ENCODE measurements at regions not wholly inside any gene's neighbourhood (a gene's known extent, or its start where the extent isn't known, plus 50 kb on each side); places are given as distances from the start of the nearest gene placed in this dataset.
"Not testable (repeated sequence)": the region's sequence is repeated elsewhere in the genome, so short reads cannot be mapped to it uniquely, and the experiment has no call there.

DNA sequence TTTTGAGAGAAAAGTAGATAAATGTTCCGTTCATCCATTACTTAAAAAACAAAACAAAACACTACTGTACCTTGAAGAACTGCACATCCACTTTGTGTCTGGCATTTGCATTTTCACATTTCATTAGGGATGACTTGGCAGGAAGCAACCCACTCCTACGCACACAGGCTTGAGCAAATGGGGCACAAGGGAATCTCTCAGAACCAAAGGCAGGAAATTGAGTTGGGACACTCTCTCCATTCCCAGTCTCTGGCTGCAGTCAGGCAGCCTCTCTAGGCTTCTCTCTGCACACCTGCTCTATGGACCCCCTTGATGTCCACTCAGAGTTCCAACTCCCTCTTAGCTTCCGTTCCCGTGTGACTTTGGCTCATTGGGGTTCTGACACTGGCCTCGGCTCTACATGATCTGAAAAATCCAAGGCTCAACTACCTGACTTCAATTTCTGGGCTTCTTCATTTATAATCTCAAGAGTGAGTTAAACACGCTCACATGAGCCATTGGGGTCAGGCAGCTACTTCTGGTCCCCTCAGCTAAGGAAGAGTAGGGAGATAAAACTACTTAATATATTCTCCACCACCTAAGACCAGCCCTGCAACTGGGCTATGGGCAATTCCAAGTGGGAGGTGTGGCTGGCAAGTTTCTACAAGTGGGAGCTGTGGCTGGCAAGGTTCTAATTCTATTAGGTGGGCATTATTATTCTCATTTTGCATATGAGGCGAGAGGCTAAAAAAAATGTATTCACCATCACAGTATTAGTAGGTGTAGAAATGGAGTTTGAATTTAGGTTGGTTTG lies 251.9 kb downstream of the SOD2 start:
- peak; percentile 41 for DNase-seq (ENCODE audit: low read depth)

GRCh38 chr6:159440349-159440748 lies 252.7 kb downstream of the SOD2 start:
- DNase-seq (ENCODE audit: low read depth), result no peak

DNA sequence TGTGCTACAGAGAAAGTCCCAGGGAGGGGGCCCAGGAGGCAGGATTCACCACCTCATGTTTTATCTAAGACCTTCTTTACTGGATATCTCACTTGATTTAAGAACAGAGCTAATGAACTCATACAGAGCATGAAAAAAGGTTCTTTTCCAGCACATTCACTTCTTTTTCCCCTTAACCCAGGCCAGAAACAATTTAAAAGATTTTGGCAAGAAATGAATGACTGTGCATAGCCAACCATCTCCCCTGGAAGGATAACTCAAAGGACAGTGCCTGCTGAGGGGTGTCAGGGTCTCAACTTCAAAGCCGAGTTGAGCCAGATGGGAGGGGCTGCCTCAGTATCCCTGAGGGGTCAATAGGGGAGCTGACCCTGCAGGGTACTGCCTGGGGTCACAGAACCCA lies 253.4 kb downstream of the SOD2 start:
- DNase-seq (ENCODE audit: low read depth), result no peak

GRCh38 chr6:159438106-159438505 lies 254.9 kb downstream of the SOD2 start:
- DNase-seq (ENCODE audit: low read depth), result no peak

GRCh38 chr6:159436581-159436980 lies 256.5 kb downstream of the SOD2 start:
- no peak for DNase-seq (ENCODE audit: low read depth)

- DNase-seq (ENCODE audit: low read depth), result no peak
Observed at GRCh38 chr6:159435701-159436100, 257.3 kb downstream of the SOD2 start.

DNA sequence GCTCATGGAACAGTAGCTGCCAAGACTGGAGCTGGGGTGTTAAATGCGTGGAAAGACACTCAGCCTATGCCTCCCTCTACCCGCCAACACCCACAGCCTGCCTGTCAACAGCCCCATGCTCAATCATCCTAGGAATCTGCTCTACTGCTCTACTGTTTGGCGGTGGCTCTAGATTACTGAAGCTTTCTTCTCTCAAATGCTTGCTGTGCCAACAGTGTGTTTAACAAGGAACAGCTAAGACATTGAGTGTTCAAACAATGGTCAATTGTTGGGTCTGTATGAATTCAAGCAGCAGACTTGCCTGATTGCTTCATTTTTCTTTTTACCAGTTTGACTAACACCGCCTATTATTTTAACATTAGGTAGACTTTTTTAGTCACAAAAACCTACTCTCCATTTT lies 258.6 kb downstream of the SOD2 start:
- no peak for DNase-seq (ENCODE audit: low read depth)

GRCh38 chr6:159433550-159433949 lies 259.5 kb downstream of the SOD2 start:
- no peak for DNase-seq (ENCODE audit: low read depth)

- DNase-seq (ENCODE audit: low read depth), result no peak
Observed at GRCh38 chr6:159431750-159432149, 261.3 kb downstream of the SOD2 start.

DNA sequence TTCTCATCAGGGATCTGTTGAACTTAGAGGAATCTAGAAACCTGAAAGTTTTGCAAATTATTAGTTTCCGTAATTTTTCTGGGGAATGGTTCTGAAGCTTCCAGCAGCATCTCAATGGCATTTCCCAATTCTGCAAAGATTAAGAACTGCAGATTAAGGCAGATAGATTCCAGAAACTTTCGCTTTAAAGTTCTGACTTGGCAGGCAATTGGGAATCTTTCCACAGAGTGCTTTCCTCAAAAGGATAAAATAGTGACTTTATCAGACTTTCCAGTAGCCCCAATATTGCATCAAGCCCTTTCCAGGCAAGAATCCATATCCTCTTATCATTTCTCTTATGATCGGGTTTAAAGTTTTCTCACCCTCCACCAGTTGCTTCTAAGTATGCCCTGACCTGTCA lies 261.1 kb downstream of the FNDC1 start:
- DNase-seq (ENCODE audit: low read depth), result no peak

DNA sequence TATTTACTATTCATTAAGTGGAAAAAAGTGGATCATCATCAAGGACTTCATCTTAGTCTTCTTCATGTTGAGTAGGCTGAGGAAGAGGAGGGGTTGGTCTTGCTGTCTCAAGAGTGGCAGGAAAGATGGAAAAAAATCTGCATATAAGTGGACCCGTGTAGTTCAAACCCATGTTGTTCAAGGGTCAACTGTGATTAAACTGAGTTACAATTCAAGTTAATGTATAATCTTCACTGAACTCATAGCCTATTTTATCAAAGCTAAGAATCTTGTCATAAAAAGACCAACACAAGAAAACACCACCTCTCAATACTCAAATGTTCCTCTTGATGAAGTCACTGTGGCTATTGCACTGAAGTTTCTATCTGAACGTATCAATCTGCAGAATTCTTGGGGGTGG lies 260.2 kb downstream of the FNDC1 start:
- DNase-seq (ENCODE audit: low read depth), result no peak

- no peak for DNase-seq (ENCODE audit: low read depth)
Observed at GRCh38 chr6:159427771-159428170, 258.6 kb downstream of the FNDC1 start.

- DNase-seq (ENCODE audit: low read depth), result no peak
Observed at GRCh38 chr6:159427335-159427734, 258.1 kb downstream of the FNDC1 start.

- no peak for DNase-seq (ENCODE audit: low read depth)
Observed at GRCh38 chr6:159425421-159425820, 256.2 kb downstream of the FNDC1 start.

DNA sequence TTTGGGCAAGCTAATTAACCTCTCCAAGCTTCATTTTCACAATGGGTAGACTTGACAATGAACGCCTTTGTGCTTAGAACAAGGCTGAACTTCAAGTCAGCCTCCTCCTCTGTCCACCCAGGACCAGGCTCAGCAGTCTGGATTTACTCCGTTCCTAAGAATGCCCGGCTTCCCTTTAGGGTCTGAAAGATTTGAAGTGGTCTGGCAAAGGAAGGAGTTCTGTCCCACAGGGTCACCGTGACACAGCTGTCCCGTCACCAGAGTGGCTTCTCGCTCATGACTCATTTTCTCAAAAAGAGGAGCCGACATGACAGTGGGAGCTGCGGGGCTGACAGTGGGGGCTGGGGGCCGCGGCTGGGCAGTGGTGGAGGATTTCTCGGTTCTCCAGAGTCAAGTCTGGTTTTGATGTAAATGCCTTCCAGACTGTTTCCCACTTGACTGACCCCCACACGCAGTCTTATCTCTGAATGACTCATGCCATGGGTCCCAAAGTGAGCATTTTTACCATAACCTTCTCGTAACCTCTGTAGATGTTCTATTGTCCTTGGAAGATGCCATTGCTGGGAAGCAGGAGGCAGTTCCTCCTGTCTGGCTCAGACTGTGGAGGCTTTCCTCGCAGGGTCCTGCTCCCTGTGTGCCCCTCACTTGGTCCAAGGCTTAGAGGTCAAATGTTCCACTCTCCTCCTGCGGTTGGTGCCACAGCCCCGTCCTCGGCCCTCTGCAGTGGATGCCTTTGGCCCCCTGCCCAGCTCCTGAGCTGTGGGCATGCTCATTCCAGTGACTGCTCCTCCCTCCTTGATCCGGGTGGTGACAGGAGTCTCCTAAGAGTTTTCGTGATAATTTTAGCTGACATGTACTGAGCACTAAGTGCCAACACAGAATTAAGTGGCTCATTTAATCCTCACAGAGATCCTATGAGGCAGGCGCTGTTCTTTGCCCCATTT lies 253.1 kb downstream of the FNDC1 start:
- no peak for DNase-seq (ENCODE audit: low read depth)

DNA sequence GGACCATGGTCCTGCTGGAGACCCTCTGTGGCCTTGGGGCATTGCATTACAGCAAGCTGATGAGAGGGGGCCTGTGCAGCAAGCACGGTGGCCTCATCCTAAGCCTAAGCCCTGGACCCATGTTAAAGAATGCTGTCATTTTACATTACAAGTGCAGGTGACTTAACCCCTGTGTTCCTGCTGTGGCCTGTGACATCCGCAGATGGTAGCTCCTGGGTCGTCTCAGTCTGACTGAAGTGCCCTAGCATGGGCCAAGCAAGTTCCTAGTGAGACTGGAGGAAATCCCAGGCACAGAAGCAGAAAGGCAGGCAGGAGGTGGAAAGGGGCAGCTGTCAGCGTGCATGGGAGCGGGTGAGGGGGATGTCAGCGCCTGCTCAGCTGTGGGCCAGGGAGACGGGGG lies 252.4 kb downstream of the FNDC1 start:
- DNase-seq (ENCODE audit: low read depth), result no peak

GRCh38 chr6:159418997-159419396 lies 249.8 kb downstream of the FNDC1 start:
- DNase-seq (ENCODE audit: low read depth), result no peak

DNA sequence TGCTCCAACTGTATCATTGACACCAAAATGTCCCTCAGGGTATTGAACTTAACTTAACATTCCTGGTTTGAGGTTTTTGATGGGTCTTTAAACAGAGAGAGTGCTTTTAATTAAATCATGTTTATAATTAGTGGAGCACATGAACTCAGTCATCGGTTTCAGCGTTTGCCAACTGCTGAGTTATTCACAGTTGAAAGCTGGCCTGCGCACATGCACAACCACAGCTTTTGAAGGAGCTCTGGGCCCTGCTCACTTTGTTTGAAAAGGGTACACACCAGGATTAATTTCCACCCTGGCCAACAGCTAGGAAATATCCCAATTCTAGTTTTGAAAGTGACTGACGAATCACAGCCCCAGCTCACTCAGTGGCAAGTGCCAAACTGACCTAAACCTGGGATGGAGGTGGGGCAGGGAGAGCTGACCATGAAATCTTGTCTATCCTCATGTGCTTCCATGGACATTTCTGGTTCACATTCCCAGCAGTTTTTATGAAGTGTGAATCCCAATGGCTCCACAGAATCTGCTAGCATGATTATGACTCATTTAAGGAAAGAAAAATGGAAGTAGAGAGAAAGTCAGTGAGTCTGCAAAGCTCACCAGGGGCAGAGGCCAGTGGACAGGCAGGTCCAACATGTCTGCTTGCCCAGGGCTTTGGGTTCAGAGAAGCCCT lies 247.8 kb downstream of the FNDC1 start:
- peak; percentile 47 for DNase-seq (ENCODE audit: low read depth)

DNA sequence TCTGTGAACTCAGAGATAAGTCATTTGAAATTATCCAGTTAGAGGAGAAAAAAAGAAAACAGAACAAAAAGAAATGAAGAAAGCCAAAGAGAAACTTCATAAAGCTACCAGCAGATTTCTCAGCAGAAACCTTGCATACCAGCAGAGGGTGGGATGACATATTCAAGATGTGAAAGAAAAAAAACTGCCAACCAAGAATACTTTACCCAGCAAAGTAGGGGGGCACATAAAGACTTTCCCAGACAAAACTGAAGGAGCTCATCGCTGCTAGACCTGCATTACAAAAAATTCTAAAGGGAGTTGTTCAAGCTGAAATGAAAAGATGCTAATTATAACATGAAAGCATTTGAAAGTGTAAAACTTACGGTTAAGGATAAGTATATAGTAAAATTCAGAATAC lies 246.3 kb downstream of the FNDC1 start:
- no peak for DNase-seq (ENCODE audit: low read depth)

- DNase-seq (ENCODE audit: low read depth), result no peak
Observed at GRCh38 chr6:159414711-159415110, 245.5 kb downstream of the FNDC1 start.

DNA sequence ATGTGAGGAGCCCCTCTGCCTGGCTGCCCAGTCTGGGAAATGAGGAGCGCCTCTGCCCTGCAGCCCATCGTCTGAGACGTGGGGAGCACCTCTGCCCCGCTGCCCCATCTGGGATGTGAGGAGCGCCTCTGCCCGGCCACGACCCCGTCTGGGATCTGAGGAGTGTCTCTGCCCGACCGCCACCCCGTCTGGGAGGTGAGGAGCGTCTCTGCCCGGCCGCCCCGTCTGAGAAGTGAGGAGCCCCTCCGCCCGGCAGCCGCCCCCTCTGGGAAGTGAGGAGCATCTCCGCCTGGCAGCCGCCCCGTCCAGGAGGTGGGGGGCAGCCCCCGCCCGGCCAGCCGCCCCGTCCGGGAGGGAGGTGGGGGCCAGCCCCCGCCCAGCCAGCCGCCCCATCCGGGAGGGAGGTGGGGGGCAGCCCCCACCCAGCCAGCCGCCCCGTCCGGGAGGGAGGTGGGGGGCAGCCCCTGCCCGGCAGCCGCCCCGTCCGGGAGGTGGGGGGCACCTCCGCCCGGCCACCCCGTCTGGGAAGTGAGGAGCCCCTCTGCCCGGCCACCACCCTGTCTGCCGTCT lies 238.1 kb downstream of the FNDC1 start:
- not testable (repeated sequence) for DNase-seq (ENCODE audit: low read depth)

DNA sequence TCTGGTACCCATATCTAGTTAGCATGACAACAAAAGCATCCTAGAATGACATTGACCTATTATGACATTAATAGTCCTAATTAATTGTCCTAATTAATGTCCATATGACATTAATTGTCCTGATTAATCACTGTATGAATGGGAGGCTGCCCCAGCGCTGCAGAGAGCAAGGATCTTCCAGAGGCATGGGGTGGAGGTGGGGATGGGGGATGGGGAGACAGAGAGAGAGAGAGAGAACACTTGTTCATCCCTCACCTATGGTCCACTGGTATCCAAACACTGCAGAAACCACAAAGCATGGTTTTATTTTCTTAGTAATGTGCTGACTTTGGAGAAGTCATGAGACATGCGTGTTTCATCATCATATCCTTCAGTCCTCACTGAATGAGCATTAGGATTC lies 235.1 kb downstream of the FNDC1 start:
- peak; percentile 22 for DNase-seq (ENCODE audit: low read depth)
